K562 (cell line): ENCODE measurements at regions not wholly inside any gene's neighbourhood (a gene's known extent, or its start where the extent isn't known, plus 50 kb on each side); places are given as distances from the start of the nearest gene placed in this dataset.

ENCODE experiments used
- ATAC-seq: fragments of 200-7000 bp; cut with Tn5 transposase; 3 replicates; pipeline ENCODE4 v1.9.1; 2020; ENCODE audit warnings: moderate library complexity
- BruUV-seq: library from RNA; stranded (reverse); fragments of 400-500 nt; replicated peaks from 2 replicates; lab custom pipeline; 2021; lab: Mats Ljungman, UMichigan
- CTCF ChIA-PET: fragments of 300-600 bp; formaldehyde crosslinking; extraction: SDS; loops from one replicate; lab custom pipeline; 2021; ENCODE audit warnings: low intra/inter-chr PET ratio; lab: Yijun Ruan, JAX
- POLR2A ChIA-PET: fragments of 300-600, 350-650 bp; sonication (Branson Sonifier 250); formaldehyde crosslinking; extraction: SDS; loops from one replicate; lab custom pipeline; 2021; ENCODE audit warnings: antibody characterized with exemption, inconsistent platforms; lab: Yijun Ruan, JAX
- DNase-seq, 4 experiments: peaks; one replicate each; pipeline versions ENCODE4 v3.0.0 to v3.0.0-alpha.2; 2011 to 2018; ENCODE audit warnings: low spot score in 3 of 4, mixed read lengths in 3 of 4; ENCODE audit errors: extremely low read depth in 1 of 4
- FAIRE-seq: peaks from 2 replicates; lab custom pipeline; 2011; peaks lifted over from hg19 to GRCh38; lab: Jason Lieb, UNC
- H2AFZ ChIP-seq: 2 replicates; pipeline ENCODE4 v1.6.0; 2011; ENCODE audit warnings: low read depth, low read length, control low read depth, inconsistent platforms
- H3K27ac ChIP-seq: fragments of 200-600 bp; 3 replicates; pipeline ENCODE4 v1.8.0; 2011; ENCODE audit warnings: low read depth, mild to moderate bottlenecking, control low read depth, inconsistent platforms, low read length, moderate library complexity, mixed read lengths; ENCODE audit errors: extremely low read depth
- H3K27me3 ChIP-seq, 2 experiments: fragments of 300-600 bp in 1 of 2; 2 replicates in 1 of 2; 3 replicates in 1 of 2; pipeline versions ENCODE4 v1.6.0 to v1.8.0; 2011; ENCODE audit warnings: inconsistent platforms in 2 of 2, low read length in 2 of 2, mild to moderate bottlenecking in 1 of 2, mixed read lengths in 1 of 2, moderate library complexity in 1 of 2; ENCODE audit not compliant: control insufficient read depth in 2 of 2, insufficient read depth in 2 of 2
- H3K36me3 ChIP-seq: fragments of 300-600 bp; 3 replicates; pipeline ENCODE4 v1.8.0; 2011; ENCODE audit warnings: mild to moderate bottlenecking, low read length, inconsistent platforms; ENCODE audit not compliant: control insufficient read depth, insufficient read depth
- H3K4me1 ChIP-seq, 2 experiments: fragments of 200-600 bp in 1 of 2; replicated peaks in 1 of 2; 2 replicates in 1 of 2; 3 replicates in 1 of 2; pipeline versions ENCODE4 v1.5.1 to v1.8.0; 2011; ENCODE audit warnings: inconsistent platforms in 2 of 2, low read length in 2 of 2, mild to moderate bottlenecking in 1 of 2, mixed read lengths in 1 of 2, moderate library complexity in 1 of 2; ENCODE audit not compliant: control insufficient read depth in 2 of 2, insufficient read depth in 2 of 2
- H3K4me2 ChIP-seq: 2 replicates; pipeline ENCODE4 v1.6.1; 2011; ENCODE audit warnings: low read length, control low read depth, inconsistent platforms, mixed read lengths; ENCODE audit not compliant: insufficient read depth
- H3K4me3 ChIP-seq: fragments of 200-600 bp; sonication (generic), shearing (Covaris generic); 2 replicates; pipeline ENCODE4 v1.5.1; 2016; ENCODE audit warnings: control low read depth, inconsistent platforms
- H3K79me2 ChIP-seq: fragments of 200-600 bp; 3 replicates; pipeline ENCODE4 v1.8.0; 2011; ENCODE audit warnings: low read length, inconsistent platforms; ENCODE audit not compliant: control insufficient read depth, insufficient read depth
- H3K9ac ChIP-seq, 2 experiments: 2 replicates each; pipeline versions ENCODE4 v1.6.0 to v1.6.1; 2011; ENCODE audit warnings: low read depth in 2 of 2, low read length in 2 of 2, control low read depth in 1 of 2, inconsistent platforms in 1 of 2, mild to moderate bottlenecking in 1 of 2, mixed read lengths in 1 of 2; ENCODE audit not compliant: insufficient read depth in 1 of 2
- H3K9me1 ChIP-seq: one replicate; pipeline ENCODE4 v1.6.0; 2011; ENCODE audit warnings: inconsistent platforms, mild to moderate bottlenecking, low read length, moderate library complexity; ENCODE audit not compliant: control insufficient read depth, insufficient read depth
- H3K9me3 ChIP-seq: replicated peaks from 2 replicates; pipeline ENCODE4 v1.5.1; 2011; ENCODE audit warnings: low read depth, low read length, inconsistent platforms; ENCODE audit not compliant: control insufficient read depth, insufficient read depth
- H4K20me1 ChIP-seq: replicated peaks from 2 replicates; pipeline ENCODE4 v1.6.1; 2011; ENCODE audit warnings: low read length, inconsistent platforms, mixed read lengths; ENCODE audit not compliant: control insufficient read depth, insufficient read depth
- BHLHE40 ChIP-seq: IDR thresholded peaks from 2 replicates; pipeline ENCODE4 v1.6.1; 2011; ENCODE audit warnings: low read length, improper control_type of control experiment
- ETV1 ChIP-seq: fragments of 450-650 bp; conservative IDR thresholded peaks from 2 replicates; pipeline ENCODE4 v1.6.1; 2016; ENCODE audit warnings: missing genetic modification characterization, control low read depth, low read depth, missing compliant biosample characterization
- HDGF ChIP-seq: fragments of 450-650 bp; IDR thresholded peaks from 2 replicates; pipeline ENCODE4 v1.6.1; 2016
- KDM5B ChIP-seq: fragments of 200-600 bp; sonication (generic); IDR thresholded peaks from 2 replicates; pipeline ENCODE4 v1.6.1; 2012; ENCODE audit warnings: low read depth, mild to moderate bottlenecking, moderate library complexity, low read length, control low read depth, inconsistent platforms; ENCODE audit not compliant: insufficient replicate concordance
- PHB2 ChIP-seq: fragments of 450-650 bp; IDR thresholded peaks from 2 replicates; pipeline ENCODE4 v1.6.1; 2017; ENCODE audit warnings: low read depth
- PTBP1 ChIP-seq: fragments of 200-400 bp; formaldehyde crosslinking; IDR thresholded peaks from 2 replicates; pipeline ENCODE4 v1.6.1; 2017; ENCODE audit warnings: low read depth, low read length
- SLC30A9 ChIP-seq: fragments of 250-450 bp; sonication (Bioruptor Pico); IDR thresholded peaks from 2 replicates; pipeline ENCODE4 v1.8.0; 2022; ENCODE audit warnings: mild to moderate bottlenecking, moderate library complexity
- SMAD4 ChIP-seq: fragments of 250-450 bp; sonication (Bioruptor Pico); conservative IDR thresholded peaks from 2 replicates; pipeline ENCODE4 v1.8.0; 2021; ENCODE audit warnings: inconsistent platforms, mild to moderate bottlenecking, moderate library complexity
- SPI1 ChIP-seq: IDR thresholded peaks from 2 replicates; pipeline ENCODE4 v1.6.1; 2011; ENCODE audit warnings: low read depth, low read length, control low read depth, borderline replicate concordance
- ZNF184 ChIP-seq: sonication (generic); formaldehyde crosslinking; IDR thresholded peaks from 2 replicates; pipeline ENCODE4 v1.5.0; 2020; ENCODE audit warnings: missing genetic modification reagents
- ZNF436 ChIP-seq: fragments of 250-450, 450-650 bp; sonication (Bioruptor Pico); formaldehyde crosslinking; IDR thresholded peaks from 2 replicates; pipeline ENCODE4 v1.7.0; 2020; ENCODE audit warnings: mild to moderate bottlenecking
- WGBS: fragments of 100-300 bp; shearing (Covaris generic); methylation state at CpG from one replicate; pipeline ENCODE4 v1.1.6; 2016; ENCODE audit warnings: low coverage, mixed read lengths; ENCODE audit not compliant: insufficient coverage; ENCODE audit errors: missing lambda C conversion rate; 5-methylcytosine and 5-hydroxymethylcytosine counted together
- in situ Hi-C: fragments of 300-500 bp; cut with MboI; formaldehyde crosslinking; loops from 4 replicates; pipeline ENCODE4 v1.15.0; 2018; ENCODE audit warnings: inconsistent platforms, mixed read lengths
- intact Hi-C: fragments of 100-400 bp; cut with micrococcal nuclease; formaldehyde crosslinking; loops from 2 replicates; pipeline ENCODE4 v1.14.2; 2022
- TF ChIP-seq, protein P1 (sequence below): sonication (generic); formaldehyde crosslinking; IDR thresholded peaks from 2 replicates; pipeline ENCODE4 v1.8.1; 2023; ENCODE audit warnings: mild to moderate bottlenecking, missing genetic modification reagents
- TF ChIP-seq, protein P2 (sequence below), 2 experiments: IDR thresholded peaks in 1 of 2; conservative IDR thresholded peaks in 1 of 2; 2 replicates each; pipeline ENCODE4 v1.6.1; 2016; ENCODE audit warnings: low read depth in 2 of 2, mild to moderate bottlenecking in 1 of 2, missing compliant biosample characterization in 1 of 2, missing genetic modification characterization in 1 of 2, moderate library complexity in 1 of 2
- TF ChIP-seq, protein P3 (sequence below): fragments of 250-450 bp; sonication (Bioruptor Pico); IDR thresholded peaks from 2 replicates; pipeline ENCODE4 v1.4.0; 2020; ENCODE audit warnings: mild to moderate bottlenecking

DNA sequence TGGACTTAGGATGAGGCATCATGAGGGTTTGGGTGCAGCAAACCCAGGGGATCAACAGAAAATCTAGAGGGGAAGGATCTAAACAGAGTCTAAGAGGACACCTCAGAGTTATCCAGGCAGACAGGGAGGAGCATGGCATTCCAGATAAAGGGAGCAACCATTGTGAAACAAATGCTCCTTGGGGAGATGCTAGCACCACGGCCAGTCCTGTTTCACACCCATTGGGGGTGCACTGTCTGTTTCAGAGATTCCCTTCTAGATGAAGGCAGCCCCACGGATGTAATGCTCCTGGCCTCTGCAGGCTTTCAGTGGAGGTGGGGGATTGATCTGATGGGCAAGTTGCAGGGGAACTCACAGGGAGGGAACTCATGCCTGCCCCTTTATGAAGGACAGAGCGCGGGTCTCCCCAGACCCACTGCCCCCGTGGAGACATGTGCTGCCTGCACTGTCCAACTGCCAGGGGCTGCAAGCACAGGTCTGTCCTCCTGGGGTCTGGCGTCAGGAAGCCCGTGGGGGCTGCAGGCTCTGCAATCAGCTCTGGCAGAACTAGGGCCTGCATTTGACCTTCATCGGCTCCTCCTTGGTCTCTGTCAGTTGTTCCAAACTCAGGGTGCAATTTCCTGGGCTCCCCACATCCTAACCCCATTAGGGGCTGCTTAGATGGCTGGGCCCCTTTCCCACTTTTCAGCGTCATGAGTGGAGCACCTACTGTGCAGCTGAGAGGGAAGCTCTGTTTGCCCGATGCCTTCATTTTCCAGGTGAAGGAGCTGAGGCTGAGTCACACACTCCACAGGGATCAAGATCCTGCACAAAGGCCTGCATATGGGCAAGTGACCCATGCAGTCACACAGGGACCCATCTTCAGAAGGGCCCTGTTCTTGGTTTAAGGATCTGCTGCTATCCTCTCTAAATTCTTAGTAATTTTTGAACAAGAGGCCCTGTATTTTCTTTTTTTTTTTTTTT, 163.4 kb downstream of the ARL4C start:
- ATAC-seq: no peak
- intact Hi-C loops: no loop called here
- Histone ChIP-seq H3K9me1 (no peaks in the 10 kb centered on the region), H3K36me3 (no peaks in the 10 kb centered on the region), H3K27ac (no peak overlapping the region), H3K9ac (no peak overlapping the region), H3K27me3 (peaks cover 0 to 44% of the 10 kb centered on the region in 2 experiments; a peak in 2 of 5 replicates), H3K4me1 (no peaks in the 10 kb centered on the region), H2AFZ (no peak overlapping the region), H4K20me1 (no peaks in the 10 kb centered on the region), H3K79me2 (no peaks in the 10 kb centered on the region), H3K4me3 (no peak overlapping the region), H3K9me3 (no peaks in the 10 kb centered on the region), H3K4me2 (no peak overlapping the region)
- in situ Hi-C loops: no loop called here
- CTCF ChIA-PET: no interaction called here
- BruUV-seq: no TSS peak
- WGBS: 0% methylated on average over 6 of the region's 10 CpGs
- TF ChIP-seq SPI1 (no peak), ZNF436 (CRISPR knock-in tag) (no peak), KDM5B (no peak), BHLHE40 (no peak), HDGF (no peak), SLC30A9 (CRISPR knock-in tag) (no peak), PHB2 (no peak), ZNF184 (CRISPR knock-in tag) (no peak), ETV1 (tag) (no peak), SMAD4 (CRISPR knock-in tag) (no peak), PTBP1 (no peak)
- TF ChIP-seq, protein P1, sequence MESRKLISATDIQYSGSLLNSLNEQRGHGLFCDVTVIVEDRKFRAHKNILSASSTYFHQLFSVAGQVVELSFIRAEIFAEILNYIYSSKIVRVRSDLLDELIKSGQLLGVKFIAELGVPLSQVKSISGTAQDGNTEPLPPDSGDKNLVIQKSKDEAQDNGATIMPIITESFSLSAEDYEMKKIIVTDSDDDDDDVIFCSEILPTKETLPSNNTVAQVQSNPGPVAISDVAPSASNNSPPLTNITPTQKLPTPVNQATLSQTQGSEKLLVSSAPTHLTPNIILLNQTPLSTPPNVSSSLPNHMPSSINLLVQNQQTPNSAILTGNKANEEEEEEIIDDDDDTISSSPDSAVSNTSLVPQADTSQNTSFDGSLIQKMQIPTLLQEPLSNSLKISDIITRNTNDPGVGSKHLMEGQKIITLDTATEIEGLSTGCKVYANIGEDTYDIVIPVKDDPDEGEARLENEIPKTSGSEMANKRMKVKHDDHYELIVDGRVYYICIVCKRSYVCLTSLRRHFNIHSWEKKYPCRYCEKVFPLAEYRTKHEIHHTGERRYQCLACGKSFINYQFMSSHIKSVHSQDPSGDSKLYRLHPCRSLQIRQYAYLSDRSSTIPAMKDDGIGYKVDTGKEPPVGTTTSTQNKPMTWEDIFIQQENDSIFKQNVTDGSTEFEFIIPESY: no peak
- TF ChIP-seq, protein P2, sequence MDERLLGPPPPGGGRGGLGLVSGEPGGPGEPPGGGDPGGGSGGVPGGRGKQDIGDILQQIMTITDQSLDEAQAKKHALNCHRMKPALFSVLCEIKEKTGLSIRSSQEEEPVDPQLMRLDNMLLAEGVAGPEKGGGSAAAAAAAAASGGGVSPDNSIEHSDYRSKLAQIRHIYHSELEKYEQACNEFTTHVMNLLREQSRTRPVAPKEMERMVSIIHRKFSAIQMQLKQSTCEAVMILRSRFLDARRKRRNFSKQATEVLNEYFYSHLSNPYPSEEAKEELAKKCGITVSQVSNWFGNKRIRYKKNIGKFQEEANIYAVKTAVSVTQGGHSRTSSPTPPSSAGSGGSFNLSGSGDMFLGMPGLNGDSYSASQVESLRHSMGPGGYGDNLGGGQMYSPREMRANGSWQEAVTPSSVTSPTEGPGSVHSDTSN (CRISPR knock-in tag; IDR thresholded peaks at IDR 0.05; ENCODE audit: low read depth): no peak
- TF ChIP-seq, protein P2 (tag; conservative IDR thresholded peaks at IDR 0.05; ENCODE audit: low read depth): no peak
- TF ChIP-seq, protein P3, sequence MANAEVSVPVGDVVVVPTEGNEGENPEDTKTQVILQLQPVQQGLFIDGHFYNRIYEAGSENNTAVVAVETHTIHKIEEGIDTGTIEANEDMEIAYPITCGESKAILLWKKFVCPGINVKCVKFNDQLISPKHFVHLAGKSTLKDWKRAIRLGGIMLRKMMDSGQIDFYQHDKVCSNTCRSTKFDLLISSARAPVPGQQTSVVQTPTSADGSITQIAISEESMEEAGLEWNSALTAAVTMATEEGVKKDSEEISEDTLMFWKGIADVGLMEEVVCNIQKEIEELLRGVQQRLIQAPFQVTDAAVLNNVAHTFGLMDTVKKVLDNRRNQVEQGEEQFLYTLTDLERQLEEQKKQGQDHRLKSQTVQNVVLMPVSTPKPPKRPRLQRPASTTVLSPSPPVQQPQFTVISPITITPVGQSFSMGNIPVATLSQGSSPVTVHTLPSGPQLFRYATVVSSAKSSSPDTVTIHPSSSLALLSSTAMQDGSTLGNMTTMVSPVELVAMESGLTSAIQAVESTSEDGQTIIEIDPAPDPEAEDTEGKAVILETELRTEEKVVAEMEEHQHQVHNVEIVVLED: no peak
- FAIRE-seq: no peak
- DNase-seq: no peak
- POLR2A ChIA-PET: no interaction called here
